Upper lobe of right lung (tissue), 1 donor: ENCODE measurements at regions not wholly inside any gene's neighbourhood (a gene's known extent, or its start where the extent isn't known, plus 50 kb on each side); places are given as distances from the start of the nearest gene placed in this dataset.

Source experiments
- ATAC-seq: fragments of 200-7000 bp; cut with Tn5 transposase; one replicate; pipeline ENCODE4 v1.9.1; 2020; ENCODE audit warnings: mild to moderate bottlenecking, moderate library complexity
- DNase-seq: peaks from one replicate; pipeline ENCODE4 v3.0.0-alpha.2; 2020
- H3K27ac ChIP-seq: fragments of 200-600 bp; one replicate; pipeline ENCODE4 v1.8.0; 2022
- H3K27me3 ChIP-seq: fragments of 200-600 bp; one replicate; pipeline ENCODE4 v1.8.0; 2022; ENCODE audit warnings: mild to moderate bottlenecking
- H3K36me3 ChIP-seq: fragments of 200-600 bp; one replicate; pipeline ENCODE4 v1.8.0; 2022
- H3K4me1 ChIP-seq: fragments of 200-600 bp; one replicate; pipeline ENCODE4 v1.8.0; 2022
- H3K4me3 ChIP-seq: fragments of 200-600 bp; one replicate; pipeline ENCODE4 v1.8.0; 2022; ENCODE audit warnings: mild to moderate bottlenecking
- H3K9me3 ChIP-seq: fragments of 200-600 bp; one replicate; pipeline ENCODE4 v1.8.0; 2022
- intact Hi-C: fragments of 100-400 bp; cut with DNase I; formaldehyde crosslinking; loops from one replicate; pipeline ENCODE4 v1.11.0; 2022
- TF ChIP-seq, protein P1 (sequence below): fragments of 200-600 bp; IDR thresholded peaks from one replicate; pipeline ENCODE4 v1.8.0; 2022; ENCODE audit warnings: antibody characterized with exemption
- donor health status: DM: no; HTN: yes; CAD: no; lungs with severe emphysema.

DNA sequence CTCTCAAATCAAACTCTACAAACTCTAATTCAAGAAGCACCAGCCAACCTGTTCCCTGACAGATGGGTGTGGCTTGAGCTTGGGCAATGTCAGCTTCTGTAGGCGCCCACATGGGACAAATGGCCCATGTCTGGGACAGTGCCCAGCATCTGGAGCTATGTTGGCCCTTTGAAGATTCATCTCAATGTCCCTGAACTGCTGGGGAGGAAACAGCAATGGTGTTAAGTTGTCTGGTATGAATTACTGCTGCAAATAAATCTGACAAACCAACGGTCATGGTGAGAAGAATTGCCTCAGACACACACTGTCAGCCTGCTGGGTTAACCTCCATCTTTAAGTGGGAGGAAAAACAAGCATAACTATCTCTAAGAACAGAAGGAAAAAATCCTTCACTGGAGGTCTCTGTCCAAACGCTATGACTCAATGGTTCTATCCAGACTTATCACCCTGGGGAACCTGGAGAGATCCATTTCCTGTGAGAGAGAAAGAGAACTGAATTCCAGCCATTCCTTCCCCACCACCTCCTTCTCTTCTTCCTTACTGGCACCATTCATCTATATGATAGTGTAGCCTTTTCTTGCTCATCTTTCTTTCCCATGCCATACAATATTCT is 274.9 kb downstream of the CDH26 start:
- ATAC-seq: no peak
- Histone ChIP-seq H3K36me3 (no peaks in the 10 kb centered on the region), H3K27ac (no peak overlapping the region), H3K4me3 (no peak overlapping the region), H3K4me1 (no peaks in the 10 kb centered on the region), H3K9me3 (no peaks in the 10 kb centered on the region), H3K27me3 (no peaks in the 10 kb centered on the region)
- DNase-seq: no peak
- intact Hi-C loops: no loop called here
- TF ChIP-seq, protein P1, sequence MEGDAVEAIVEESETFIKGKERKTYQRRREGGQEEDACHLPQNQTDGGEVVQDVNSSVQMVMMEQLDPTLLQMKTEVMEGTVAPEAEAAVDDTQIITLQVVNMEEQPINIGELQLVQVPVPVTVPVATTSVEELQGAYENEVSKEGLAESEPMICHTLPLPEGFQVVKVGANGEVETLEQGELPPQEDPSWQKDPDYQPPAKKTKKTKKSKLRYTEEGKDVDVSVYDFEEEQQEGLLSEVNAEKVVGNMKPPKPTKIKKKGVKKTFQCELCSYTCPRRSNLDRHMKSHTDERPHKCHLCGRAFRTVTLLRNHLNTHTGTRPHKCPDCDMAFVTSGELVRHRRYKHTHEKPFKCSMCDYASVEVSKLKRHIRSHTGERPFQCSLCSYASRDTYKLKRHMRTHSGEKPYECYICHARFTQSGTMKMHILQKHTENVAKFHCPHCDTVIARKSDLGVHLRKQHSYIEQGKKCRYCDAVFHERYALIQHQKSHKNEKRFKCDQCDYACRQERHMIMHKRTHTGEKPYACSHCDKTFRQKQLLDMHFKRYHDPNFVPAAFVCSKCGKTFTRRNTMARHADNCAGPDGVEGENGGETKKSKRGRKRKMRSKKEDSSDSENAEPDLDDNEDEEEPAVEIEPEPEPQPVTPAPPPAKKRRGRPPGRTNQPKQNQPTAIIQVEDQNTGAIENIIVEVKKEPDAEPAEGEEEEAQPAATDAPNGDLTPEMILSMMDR: no peak

DNA sequence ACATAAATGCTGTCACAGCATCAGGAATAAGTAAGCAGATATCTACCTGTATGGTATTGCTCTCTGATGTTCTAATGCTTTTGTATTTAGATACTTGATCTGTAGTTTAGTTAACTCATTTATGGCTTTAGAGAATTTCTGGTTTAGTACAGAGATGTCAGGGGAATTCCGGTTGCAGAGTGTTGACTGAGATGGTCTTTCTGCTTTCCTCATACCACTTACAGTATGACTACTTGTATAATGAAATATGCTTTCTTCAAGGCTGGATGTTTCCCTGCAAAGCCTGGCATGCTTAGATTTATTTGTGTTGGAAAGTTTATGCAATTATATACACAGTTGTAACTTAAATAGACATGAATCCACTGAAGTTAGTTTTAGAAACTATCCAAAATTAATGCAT is 278.4 kb downstream of the CDH26 start:
- no peak overlapping the region for H3K4me3 ChIP-seq
- intact Hi-C loops: no loop called here
- ATAC-seq (no peak), DNase-seq (no peak)
- TF ChIP-seq, protein P1: no peak
- no peaks in the 10 kb centered on the region for H3K27me3 ChIP-seq
- H3K36me3 ChIP-seq: no peaks in the 10 kb centered on the region
- no peaks in the 10 kb centered on the region for H3K9me3 ChIP-seq
- H3K4me1 ChIP-seq: no peaks in the 10 kb centered on the region
- H3K27ac ChIP-seq: no peak overlapping the region

DNA sequence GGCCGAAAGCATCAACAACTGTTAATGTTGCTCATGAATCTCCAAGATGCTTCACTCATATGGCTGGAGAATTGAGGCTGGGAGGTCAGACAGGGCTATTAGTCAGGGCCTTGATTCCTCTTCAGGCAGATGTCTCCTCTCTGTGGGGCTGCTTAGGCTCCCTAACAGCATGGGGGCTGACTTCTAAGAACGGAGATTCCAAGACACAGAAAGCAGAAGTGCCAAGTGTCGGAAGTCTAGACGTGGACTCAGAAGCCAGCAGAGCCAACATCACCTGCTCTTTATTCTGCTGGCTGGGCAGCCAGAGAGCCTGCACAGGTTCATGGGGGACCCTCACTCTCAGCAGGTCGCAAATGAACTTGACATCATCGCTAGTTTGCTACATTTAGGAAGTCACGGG is 279.8 kb downstream of the CDH26 start:
- Histone ChIP-seq H3K27me3 (no peaks in the 10 kb centered on the region), H3K4me3 (no peak overlapping the region), H3K9me3 (no peaks in the 10 kb centered on the region), H3K36me3 (no peaks in the 10 kb centered on the region), H3K4me1 (no peaks in the 10 kb centered on the region), H3K27ac (no peak overlapping the region)
- TF ChIP-seq, protein P1: no peak
- intact Hi-C loops: no loop called here
- no peak for ATAC-seq
- no peak for DNase-seq

DNA sequence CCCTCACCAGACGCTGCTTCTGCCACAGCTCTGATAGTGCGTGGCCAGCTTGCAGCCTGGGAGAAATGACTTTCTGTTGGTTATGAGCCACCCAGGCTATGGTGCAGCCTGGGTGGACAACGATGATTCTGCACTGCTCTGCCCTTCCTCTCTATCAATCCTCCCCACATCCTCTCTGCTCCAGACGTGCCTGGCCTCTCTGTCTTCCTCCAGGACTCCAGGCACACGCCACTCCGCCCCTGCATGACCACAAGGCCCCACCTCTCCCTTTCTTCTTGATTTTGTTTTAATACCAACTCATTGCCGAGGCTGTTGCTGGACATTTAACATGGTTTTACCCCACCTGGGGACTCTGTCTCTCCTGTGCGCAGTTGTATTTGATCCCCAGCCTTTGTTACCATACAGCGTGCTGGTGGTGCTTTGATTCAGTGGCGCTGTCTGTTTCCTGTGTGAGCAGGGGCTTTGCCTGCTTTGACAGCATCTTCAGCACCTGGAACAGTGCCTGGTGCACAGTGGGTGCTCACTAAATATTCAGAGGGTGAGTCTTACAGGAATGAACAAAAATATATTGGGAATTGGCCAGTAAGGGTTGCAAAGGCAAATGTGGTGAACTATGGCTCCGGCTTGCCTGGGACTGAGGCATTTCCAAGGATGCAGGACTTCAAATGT is 280.9 kb downstream of the CDH26 start:
- Histone ChIP-seq H3K27ac (no peak overlapping the region), H3K27me3 (no peaks in the 10 kb centered on the region), H3K9me3 (no peaks in the 10 kb centered on the region), H3K4me1 (no peaks in the 10 kb centered on the region), H3K4me3 (no peak overlapping the region), H3K36me3 (no peaks in the 10 kb centered on the region)
- TF ChIP-seq, protein P1: no peak
- intact Hi-C loops: no loop called here
- ATAC-seq: no peak
- no peak for DNase-seq

DNA sequence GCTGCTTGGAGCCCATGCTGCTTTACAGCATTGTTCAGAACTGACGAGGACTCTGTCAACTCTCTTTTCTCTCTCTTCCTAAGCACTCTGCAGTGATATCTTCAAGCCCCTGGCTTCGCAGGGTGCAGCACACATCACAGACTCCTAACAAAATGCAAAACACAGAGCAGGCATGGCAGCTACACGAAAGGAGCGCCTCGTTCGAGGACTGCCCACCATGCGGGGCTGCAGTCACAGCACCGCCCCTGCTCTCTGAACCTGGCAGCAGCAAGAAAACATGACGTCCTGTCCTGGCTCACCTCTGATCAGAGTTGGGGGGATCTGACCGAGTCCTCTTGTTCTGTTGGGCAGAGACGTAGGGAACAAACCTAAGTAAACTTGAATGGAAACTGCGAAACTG is 281.7 kb downstream of the CDH26 start:
- Histone ChIP-seq H3K36me3 (no peaks in the 10 kb centered on the region), H3K27me3 (no peaks in the 10 kb centered on the region), H3K27ac (no peak overlapping the region), H3K4me3 (no peak overlapping the region), H3K4me1 (no peaks in the 10 kb centered on the region), H3K9me3 (no peaks in the 10 kb centered on the region)
- no peak for DNase-seq
- intact Hi-C loops: no loop called here
- TF ChIP-seq, protein P1: no peak
- no peak for ATAC-seq

DNA sequence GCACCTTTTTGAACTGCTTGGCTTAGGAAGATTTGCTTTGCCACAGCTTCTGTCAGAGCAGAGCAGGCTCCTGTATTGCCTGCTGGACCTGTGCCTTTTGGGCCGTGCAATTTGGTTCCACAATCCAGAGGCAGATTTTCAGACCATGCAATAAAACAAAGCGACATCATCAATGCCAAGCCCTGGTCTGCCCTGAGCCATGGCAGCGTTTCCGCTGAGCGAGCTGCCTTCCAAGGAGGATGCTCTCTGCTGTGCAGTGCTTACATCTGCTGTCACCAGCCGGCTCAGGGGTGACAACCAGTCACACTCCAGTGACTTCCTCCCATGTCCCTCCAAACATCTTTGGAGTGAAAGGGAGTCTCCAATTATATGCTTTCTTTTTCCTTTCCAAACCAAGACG is 282.2 kb downstream of the CDH26 start:
- no peaks in the 10 kb centered on the region for H3K4me1 ChIP-seq
- intact Hi-C loops: no loop called here
- ATAC-seq: no peak

More for the DNA sequence above, 282.2 kb downstream of the CDH26 start:
- no peaks in the 10 kb centered on the region for H3K9me3 ChIP-seq
- TF ChIP-seq, protein P1: no peak
- H3K27ac ChIP-seq: no peak overlapping the region
- H3K27me3 ChIP-seq: no peaks in the 10 kb centered on the region
- H3K36me3 ChIP-seq: no peaks in the 10 kb centered on the region
- H3K4me3 ChIP-seq: no peak overlapping the region
- no peak for DNase-seq
